ENCODE measurements at regions not wholly inside any gene's neighbourhood (a gene's known extent, or its start where the extent isn't known, plus 50 kb on each side); places are given as distances from the start of the nearest gene placed in this dataset.

- H3K9ac ChIP-seq (replicated peaks in 1 of 4; ENCODE audit: extremely low read depth in 1 of 4, low read depth in 3 of 4, low read length in 3 of 4), result no peak overlapping the region
- no peaks in the 10 kb centered on the region for H4K20me1 ChIP-seq (replicated peaks in 1 of 2; ENCODE audit: control insufficient read depth in 1 of 2, insufficient read depth in 2 of 2, low read length in 2 of 2)
- H3K79me2 ChIP-seq (ENCODE audit: control insufficient read depth in 1 of 2, insufficient read depth in 2 of 2, low read length in 2 of 2), result no peaks in the 10 kb centered on the region
- no peak overlapping the region for H3K27ac ChIP-seq (ENCODE audit: low read depth, low read length)
- H3K36me3 ChIP-seq (ENCODE audit: control insufficient read depth in 2 of 4, insufficient read depth in 4 of 4, low read length in 3 of 4), result no peaks in the 10 kb centered on the region
- no peak overlapping the region for H2BK120ac ChIP-seq (replicated peaks; ENCODE audit: low read depth, low read length)
- peaks cover 0 to 2% (median 0%) of the 10 kb centered on the region in 4 experiments; a peak in 1 of 7 replicates for H3K4me1 ChIP-seq (replicated peaks in 1 of 4; ENCODE audit: control insufficient read depth in 3 of 4, insufficient read depth in 4 of 4, low read length in 3 of 4)
- no peak overlapping the region for H3K14ac ChIP-seq (ENCODE audit: insufficient read length)
- no peak overlapping the region for H2AFZ ChIP-seq (ENCODE audit: low read length)
- no peaks in the 10 kb centered on the region for H3K27me3 ChIP-seq (replicated peaks in 1 of 4; ENCODE audit: control insufficient read depth in 3 of 4, extremely low read depth in 1 of 4, insufficient read depth in 3 of 4, low read length in 3 of 4)
- H3K4ac ChIP-seq (replicated peaks; ENCODE audit: insufficient read length, low read depth, low read length), result no peak overlapping the region
- no peak overlapping the region for H2BK20ac ChIP-seq (ENCODE audit: low read length)
- DNase-seq (ENCODE audit: low read depth in 1 of 2, low spot score in 2 of 2) (no peak), FAIRE-seq (no peak)
- no peak overlapping the region for H3K4me2 ChIP-seq (ENCODE audit: insufficient read depth in 1 of 2, low read depth in 2 of 2, low read length in 2 of 2)
- no peak overlapping the region for H3K56ac ChIP-seq (replicated peaks; ENCODE audit: insufficient read length, low read depth, low read length)
- H2BK5ac ChIP-seq (ENCODE audit: low read depth, low read length), result no peak overlapping the region
- no peak overlapping the region for H2AK5ac ChIP-seq (ENCODE audit: low read depth, low read length)
- H3K79me1 ChIP-seq (ENCODE audit: low read depth, low read length), result no peaks in the 10 kb centered on the region
- no peak overlapping the region for H4K91ac ChIP-seq (replicated peaks; ENCODE audit: insufficient read length, low read length)
- ChIA-PET CTCF (ENCODE audit: partially characterized antibody) (interaction anchor here (0.6 to 2.2 kb wide), 6 partner anchors 10 to 160 kb away, joined by 3 to 11 read pairs (median 4); no protein-coding TSS in a partner anchor), POLR2A (ENCODE audit: partially characterized antibody) (no interaction called here)
- H2BK12ac ChIP-seq (ENCODE audit: low read depth, low read length), result no peak overlapping the region
- H3K23ac ChIP-seq (ENCODE audit: insufficient read length), result no peak overlapping the region
- H3K23me2 ChIP-seq (ENCODE audit: low read depth, low read length), result no peaks in the 10 kb centered on the region; the same call in 1 of the 2 replicates
- 87% methylated on average over 2 of the region's 2 CpGs; no CpG with 5 or more reads in 1 of the 2 experiments for WGBS, 2 experiments (ENCODE audit: extremely low coverage in 1 of 2, insufficient coverage in 1 of 2, insufficient read length in 1 of 2, insufficient replicate concordance in 2 of 2, low coverage in 1 of 2, low lambda C conversion rate in 2 of 2, missing lambda C conversion rate in 1 of 2)
- no peak overlapping the region for H2BK15ac ChIP-seq (ENCODE audit: low read length)
- no peak overlapping the region for H3K4me3 ChIP-seq (ENCODE audit: extremely low read depth in 1 of 4, insufficient read depth in 2 of 4, low read depth in 3 of 4, low read length in 4 of 4)
- H4K8ac ChIP-seq (ENCODE audit: extremely low read depth, insufficient read depth, low read length), result no peak overlapping the region
- H3K18ac ChIP-seq (ENCODE audit: extremely low read depth, low read length), result no peak overlapping the region
- H4K5ac ChIP-seq (ENCODE audit: insufficient read length, low read depth, low read length), result no peak overlapping the region
- H3K9me3 ChIP-seq (ENCODE audit: insufficient read depth in 2 of 2, low read depth in 1 of 2, low read length in 1 of 2), result no peaks in the 10 kb centered on the region
- TF ChIP-seq CHD1 (IDR thresholded peaks at IDR 0.05; ENCODE audit: low read depth, low read length) (no peak), POLR2A (IDR thresholded peaks at IDR 0.05; ENCODE audit: control extremely low read depth in 1 of 2, low read depth in 2 of 2, low read length in 2 of 2) (no peak), MAFK (IDR thresholded peaks at IDR 0.05; ENCODE audit: low read depth, low read length) (no peak), HDAC2 (IDR thresholded peaks at IDR 0.05; ENCODE audit: borderline replicate concordance in 1 of 2, low read depth in 2 of 2, low read length in 2 of 2) (no peak), ATF3 (IDR thresholded peaks at IDR 0.05; ENCODE audit: insufficient read depth, low read depth, low read length) (no peak), RBBP5 (IDR thresholded peaks at IDR 0.05; ENCODE audit: borderline replicate concordance, low read depth, low read length) (no peak), ASH2L (IDR thresholded peaks at IDR 0.05; ENCODE audit: low read length) (no peak), RFX5 (IDR thresholded peaks at IDR 0.05; ENCODE audit: borderline replicate concordance, low read depth, low read length) (no peak), EGR1 (IDR thresholded peaks at IDR 0.05; ENCODE audit: borderline replicate concordance, low read depth, low read length) (no peak), EP300 (IDR thresholded peaks at IDR 0.05; ENCODE audit: borderline replicate concordance in 1 of 2, low read depth in 2 of 2, low read length in 2 of 2) (no peak), POU5F1 (IDR thresholded peaks at IDR 0.05; ENCODE audit: low read depth, low read length) (no peak), CEBPB (IDR thresholded peaks at IDR 0.05; ENCODE audit: low read depth, low read length) (no peak), TCF12 (IDR thresholded peaks at IDR 0.05; ENCODE audit: low read depth, low read length) (no peak)
Measured at GRCh38 chr14:21725250-21725649, 51.6 kb upstream of the OR4E1 start.
